ENCODE measurements at regions not wholly inside any gene's neighbourhood (a gene's known extent, or its start where the extent isn't known, plus 50 kb on each side); places are given as distances from the start of the nearest gene placed in this dataset.

DNA sequence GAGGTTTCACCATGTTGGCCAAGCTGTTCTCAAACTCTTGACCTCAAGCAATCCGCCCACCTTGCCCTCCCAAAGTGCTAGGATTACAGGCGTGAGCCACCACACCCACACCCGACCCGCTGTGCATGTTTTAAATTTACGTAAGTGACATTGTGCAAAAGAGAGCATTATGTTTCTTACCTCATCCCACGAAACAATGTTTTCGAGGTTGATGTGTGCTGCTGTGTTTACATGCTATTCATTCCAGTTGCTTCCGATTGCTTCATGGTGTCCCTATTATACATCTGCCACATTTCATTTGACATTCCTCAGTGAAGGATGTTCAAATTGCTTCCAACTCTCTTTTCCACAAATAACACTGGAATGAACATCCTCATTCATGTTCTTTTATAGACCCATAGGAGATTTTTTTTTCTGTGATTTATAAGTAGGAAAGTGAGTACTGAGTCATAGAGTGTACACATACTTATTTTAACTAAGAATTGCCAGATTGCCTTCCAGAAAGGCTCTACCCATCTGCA, 403.9 kb upstream of the JARID2 start:
- Histone ChIP-seq H3K4me1 (ENCODE audit: control insufficient read depth, insufficient read depth, low read length) (no peaks in the 10 kb centered on the region), H3K27me3 (ENCODE audit: control insufficient read depth, insufficient read depth, low read length) (no peaks in the 10 kb centered on the region), H3K36me3 (ENCODE audit: control insufficient read depth, insufficient read depth, low read length) (no peaks in the 10 kb centered on the region), H3K9me3 (ENCODE audit: control insufficient read depth, insufficient read depth, low read length) (no peaks in the 10 kb centered on the region), H3K27ac (ENCODE audit: low read length) (no peak overlapping the region), H3K4me3 (ENCODE audit: low read length) (no peak overlapping the region)
- no CpG with 5 or more reads among the region's 8 CpGs for WGBS (ENCODE audit: insufficient coverage, insufficient read length)
- no peak for DNase-seq (ENCODE audit: low read depth, low spot score)

- H3K36me3 ChIP-seq (ENCODE audit: control insufficient read depth, insufficient read depth, low read length), result no peaks in the 10 kb centered on the region
- no peak overlapping the region for H3K27ac ChIP-seq (ENCODE audit: low read length)
- H3K27me3 ChIP-seq (ENCODE audit: control insufficient read depth, insufficient read depth, low read length), result no peaks in the 10 kb centered on the region
- DNase-seq (ENCODE audit: low read depth, low spot score), result no peak
- H3K9me3 ChIP-seq (ENCODE audit: control insufficient read depth, insufficient read depth, low read length), result no peaks in the 10 kb centered on the region
- no CpG with 5 or more reads among the region's 17 CpGs for WGBS (ENCODE audit: insufficient coverage, insufficient read length)
- H3K4me3 ChIP-seq (ENCODE audit: low read length), result no peak overlapping the region
- H3K4me1 ChIP-seq (ENCODE audit: control insufficient read depth, insufficient read depth, low read length), result no peaks in the 10 kb centered on the region
Measured at GRCh38 chr6:14844411-14844810, 401.5 kb upstream of the JARID2 start.

- Histone ChIP-seq H3K36me3 (ENCODE audit: control insufficient read depth, insufficient read depth, low read length) (no peaks in the 10 kb centered on the region), H3K27me3 (ENCODE audit: control insufficient read depth, insufficient read depth, low read length) (no peaks in the 10 kb centered on the region), H3K9me3 (ENCODE audit: control insufficient read depth, insufficient read depth, low read length) (no peaks in the 10 kb centered on the region), H3K4me1 (ENCODE audit: control insufficient read depth, insufficient read depth, low read length) (peaks cover 1% of the 10 kb centered on the region; the same call in 1 of the 2 replicates), H3K4me3 (ENCODE audit: low read length) (no peak overlapping the region), H3K27ac (ENCODE audit: low read length) (no peak overlapping the region)
- WGBS (ENCODE audit: insufficient coverage, insufficient read length), result no CpG with 5 or more reads among the region's 3 CpGs
- DNase-seq (ENCODE audit: low read depth, low spot score), result no peak
Measured at GRCh38 chr6:14848019-14848418, 397.9 kb upstream of the JARID2 start.

DNA sequence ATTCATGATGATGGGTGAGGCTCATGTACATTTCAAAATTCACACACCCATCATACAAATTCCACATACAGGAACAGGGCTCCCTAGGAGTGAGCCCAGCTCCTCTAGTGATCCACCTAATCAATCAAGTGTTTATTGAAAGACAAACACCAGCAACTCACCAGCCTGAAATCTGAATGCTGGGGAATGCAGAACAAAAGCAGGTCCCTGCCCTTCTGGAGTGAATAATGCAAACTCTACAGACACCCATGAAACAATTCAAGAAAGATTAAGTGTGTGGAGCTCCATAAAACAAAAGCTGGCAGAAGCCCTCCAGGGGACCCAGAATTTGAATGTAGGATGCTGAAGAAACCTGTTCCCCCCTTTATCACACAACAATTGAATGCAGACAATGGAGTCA, 396.7 kb upstream of the JARID2 start:
- no peak for DNase-seq (ENCODE audit: low read depth, low spot score)

DNA sequence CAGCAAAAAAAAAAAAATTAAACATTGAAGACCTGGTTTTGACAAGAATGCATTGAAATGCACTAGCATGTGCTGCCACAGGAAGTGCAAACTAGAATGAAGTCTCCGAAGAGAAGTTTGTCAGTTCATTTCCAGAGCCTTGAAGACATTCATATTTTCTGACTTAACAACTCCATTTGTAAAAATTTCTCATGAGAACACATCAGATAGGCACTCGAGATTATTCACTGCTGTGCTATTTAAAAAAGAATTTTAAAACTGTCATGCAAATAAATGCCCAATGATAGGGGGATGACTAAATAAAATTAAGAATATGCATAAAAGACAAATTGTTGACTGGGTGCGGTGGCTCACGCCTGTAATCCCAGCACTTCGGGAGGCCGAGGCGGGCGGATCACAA, 394.6 kb upstream of the JARID2 start:
- no peaks in the 10 kb centered on the region for H3K9me3 ChIP-seq (ENCODE audit: control insufficient read depth, insufficient read depth, low read length)
- WGBS (ENCODE audit: insufficient coverage, insufficient read length), result no CpG with 5 or more reads among the region's 8 CpGs
- no peak overlapping the region for H3K27ac ChIP-seq (ENCODE audit: low read length)
- H3K4me1 ChIP-seq (ENCODE audit: control insufficient read depth, insufficient read depth, low read length), result peaks cover 1% of the 10 kb centered on the region; the same call in 1 of the 2 replicates
- H3K4me3 ChIP-seq (ENCODE audit: low read length), result no peak overlapping the region
- no peaks in the 10 kb centered on the region for H3K27me3 ChIP-seq (ENCODE audit: control insufficient read depth, insufficient read depth, low read length)
- H3K36me3 ChIP-seq (ENCODE audit: control insufficient read depth, insufficient read depth, low read length), result no peaks in the 10 kb centered on the region
- DNase-seq (ENCODE audit: low read depth, low spot score), result no peak

More for the DNA sequence above, 396.7 kb upstream of the JARID2 start:
- Histone ChIP-seq H3K27ac (ENCODE audit: low read length) (no peak overlapping the region), H3K4me3 (ENCODE audit: low read length) (no peak overlapping the region), H3K36me3 (ENCODE audit: control insufficient read depth, insufficient read depth, low read length) (no peaks in the 10 kb centered on the region), H3K27me3 (ENCODE audit: control insufficient read depth, insufficient read depth, low read length) (no peaks in the 10 kb centered on the region), H3K9me3 (ENCODE audit: control insufficient read depth, insufficient read depth, low read length) (no peaks in the 10 kb centered on the region), H3K4me1 (ENCODE audit: control insufficient read depth, insufficient read depth, low read length) (peaks cover 1% of the 10 kb centered on the region; the same call in 1 of the 2 replicates)

GRCh38 chr6:14852375-14852774, 393.5 kb upstream of the JARID2 start:
- Histone ChIP-seq H3K4me3 (ENCODE audit: low read length) (no peak overlapping the region), H3K36me3 (ENCODE audit: control insufficient read depth, insufficient read depth, low read length) (no peaks in the 10 kb centered on the region), H3K27me3 (ENCODE audit: control insufficient read depth, insufficient read depth, low read length) (no peaks in the 10 kb centered on the region), H3K4me1 (ENCODE audit: control insufficient read depth, insufficient read depth, low read length) (peaks cover 2% of the 10 kb centered on the region; the same call in 1 of the 2 replicates), H3K27ac (ENCODE audit: low read length) (no peak overlapping the region), H3K9me3 (ENCODE audit: control insufficient read depth, insufficient read depth, low read length) (no peaks in the 10 kb centered on the region)
- DNase-seq (ENCODE audit: low read depth, low spot score), result no peak
- WGBS (ENCODE audit: insufficient coverage, insufficient read length), result no CpG with 5 or more reads among the region's 5 CpGs

DNA sequence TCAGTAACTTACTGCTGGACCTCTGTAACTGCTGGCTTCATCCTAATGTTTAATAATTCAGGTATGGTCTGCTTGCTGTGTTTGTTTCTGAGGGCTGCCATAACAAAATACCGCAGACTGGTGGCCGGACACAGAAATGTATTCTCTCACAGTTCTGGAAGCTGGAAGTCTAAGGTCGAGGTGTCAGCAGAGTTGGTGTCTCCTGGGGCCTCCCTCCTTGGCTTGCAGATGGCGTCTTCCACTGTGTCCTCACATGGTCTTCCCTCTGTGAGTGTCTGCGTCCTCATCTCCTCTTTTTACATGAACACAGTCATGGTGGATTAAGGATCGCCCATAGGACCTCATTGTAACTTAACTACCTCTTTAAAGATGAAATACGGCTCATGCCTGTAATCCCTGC, 389.7 kb upstream of the JARID2 start:
- 0 out of 2 replicates have a peak, but pooled peaks cover 1% of the 10 kb centered on the region for H3K4me1 ChIP-seq (ENCODE audit: control insufficient read depth, insufficient read depth, low read length)
- H3K4me3 ChIP-seq (ENCODE audit: low read length), result no peak overlapping the region
- WGBS (ENCODE audit: insufficient coverage, insufficient read length), result no CpG with 5 or more reads among the region's 7 CpGs
- H3K27me3 ChIP-seq (ENCODE audit: control insufficient read depth, insufficient read depth, low read length), result no peaks in the 10 kb centered on the region
- H3K9me3 ChIP-seq (ENCODE audit: control insufficient read depth, insufficient read depth, low read length), result no peaks in the 10 kb centered on the region
- no peak for DNase-seq (ENCODE audit: low read depth, low spot score)
- no peaks in the 10 kb centered on the region for H3K36me3 ChIP-seq (ENCODE audit: control insufficient read depth, insufficient read depth, low read length)
- H3K27ac ChIP-seq (ENCODE audit: low read length), result no peak overlapping the region

- WGBS (ENCODE audit: insufficient coverage, insufficient read length), result no CpG with 5 or more reads among the region's 9 CpGs
- no peaks in the 10 kb centered on the region for H3K36me3 ChIP-seq (ENCODE audit: control insufficient read depth, insufficient read depth, low read length)
- 0 out of 2 replicates have a peak, but pooled peaks cover 1% of the 10 kb centered on the region for H3K4me1 ChIP-seq (ENCODE audit: control insufficient read depth, insufficient read depth, low read length)
- no peak overlapping the region for H3K27ac ChIP-seq (ENCODE audit: low read length)
- DNase-seq (ENCODE audit: low read depth, low spot score), result no peak
- no peaks in the 10 kb centered on the region for H3K27me3 ChIP-seq (ENCODE audit: control insufficient read depth, insufficient read depth, low read length)
- H3K9me3 ChIP-seq (ENCODE audit: control insufficient read depth, insufficient read depth, low read length), result no peaks in the 10 kb centered on the region
- no peak overlapping the region for H3K4me3 ChIP-seq (ENCODE audit: low read length)
Measured at GRCh38 chr6:14857001-14857400, 388.9 kb upstream of the JARID2 start.

DNA sequence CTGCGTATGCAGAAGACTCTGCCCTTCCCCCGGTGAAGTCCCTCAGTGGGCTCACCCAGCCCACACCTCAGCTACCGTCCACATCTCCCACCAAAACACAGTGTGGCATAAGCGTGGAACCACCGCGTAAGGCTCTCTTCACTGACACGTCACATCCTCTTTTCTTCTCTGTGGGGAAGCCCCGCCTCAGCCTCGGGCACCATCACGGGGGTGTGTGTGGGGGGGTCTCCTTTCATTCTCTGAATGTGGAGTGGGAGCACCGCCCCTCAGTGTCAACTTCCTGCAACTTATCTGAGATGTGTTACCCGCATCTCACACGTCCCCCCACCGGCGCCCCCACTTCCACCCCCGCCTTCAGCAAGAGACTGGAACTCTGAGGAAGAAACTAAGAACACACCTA, 388.4 kb upstream of the JARID2 start:
- Histone ChIP-seq H3K36me3 (ENCODE audit: control insufficient read depth, insufficient read depth, low read length) (no peaks in the 10 kb centered on the region), H3K9me3 (ENCODE audit: control insufficient read depth, insufficient read depth, low read length) (no peaks in the 10 kb centered on the region), H3K27ac (ENCODE audit: low read length) (no peak overlapping the region), H3K27me3 (ENCODE audit: control insufficient read depth, insufficient read depth, low read length) (no peaks in the 10 kb centered on the region), H3K4me3 (ENCODE audit: low read length) (no peak overlapping the region), H3K4me1 (ENCODE audit: control insufficient read depth, insufficient read depth, low read length) (0 out of 2 replicates have a peak, but pooled peaks cover 1% of the 10 kb centered on the region)
- WGBS (ENCODE audit: insufficient coverage, insufficient read length), result no CpG with 5 or more reads among the region's 16 CpGs
- DNase-seq (ENCODE audit: low read depth, low spot score), result no peak

- Histone ChIP-seq H3K36me3 (ENCODE audit: control insufficient read depth, insufficient read depth, low read length) (no peaks in the 10 kb centered on the region), H3K27me3 (ENCODE audit: control insufficient read depth, insufficient read depth, low read length) (no peaks in the 10 kb centered on the region), H3K27ac (ENCODE audit: low read length) (no peak overlapping the region), H3K9me3 (ENCODE audit: control insufficient read depth, insufficient read depth, low read length) (no peaks in the 10 kb centered on the region), H3K4me1 (ENCODE audit: control insufficient read depth, insufficient read depth, low read length) (0 out of 2 replicates have a peak, but pooled peaks cover 1% of the 10 kb centered on the region), H3K4me3 (ENCODE audit: low read length) (no peak overlapping the region)
- no CpG with 5 or more reads among the region's 4 CpGs for WGBS (ENCODE audit: insufficient coverage, insufficient read length)
- DNase-seq (ENCODE audit: low read depth, low spot score), result no peak
Measured at GRCh38 chr6:14858808-14859207, 387.1 kb upstream of the JARID2 start.

DNA sequence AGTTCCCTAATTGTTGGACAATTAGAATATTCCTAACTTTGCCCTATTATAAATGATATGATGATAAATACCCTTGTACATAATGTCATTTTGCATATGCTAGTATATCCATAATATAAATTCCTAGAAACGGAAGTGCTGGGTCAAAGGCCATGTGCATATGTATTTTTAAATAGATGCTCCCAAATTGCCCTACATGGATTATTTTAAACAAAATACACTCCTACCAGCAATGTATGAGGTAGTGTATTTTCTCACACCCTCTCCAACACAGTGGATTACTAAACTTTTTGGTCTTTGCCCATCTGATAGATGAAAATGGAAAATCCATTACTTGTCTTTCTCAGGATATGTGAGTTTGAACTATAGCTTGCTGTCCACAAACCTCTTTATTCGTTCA, 385.1 kb upstream of the JARID2 start:
- no peak for DNase-seq (ENCODE audit: low read depth, low spot score)
- no peaks in the 10 kb centered on the region for H3K36me3 ChIP-seq (ENCODE audit: control insufficient read depth, insufficient read depth, low read length)
- H3K9me3 ChIP-seq (ENCODE audit: control insufficient read depth, insufficient read depth, low read length), result no peaks in the 10 kb centered on the region
- H3K27me3 ChIP-seq (ENCODE audit: control insufficient read depth, insufficient read depth, low read length), result no peaks in the 10 kb centered on the region
- no CpG with 5 or more reads among the region's 2 CpGs for WGBS (ENCODE audit: insufficient coverage, insufficient read length)
- 0 out of 2 replicates have a peak, but pooled peaks cover 1% of the 10 kb centered on the region for H3K4me1 ChIP-seq (ENCODE audit: control insufficient read depth, insufficient read depth, low read length)
- H3K4me3 ChIP-seq (ENCODE audit: low read length), result no peak overlapping the region
- peak overlapping the region; percentile 22 for H3K27ac ChIP-seq (ENCODE audit: low read length)
